BJ (cell line): ENCODE measurements at regions not wholly inside any gene's neighbourhood (a gene's known extent, or its start where the extent isn't known, plus 50 kb on each side); places are given as distances from the start of the nearest gene placed in this dataset.

Experiments used
- CTCF ChIA-PET: fragments of 350-600 bp; formaldehyde crosslinking; extraction: SDS; loops from one replicate; lab custom pipeline; 2021; ENCODE audit warnings: antibody characterized with exemption, inconsistent platforms; lab: Yijun Ruan, JAX
- POLR2A ChIA-PET: fragments of 300-600 bp; sonication (Branson Sonifier 250); formaldehyde crosslinking; extraction: SDS; loops from one replicate; lab custom pipeline; 2021; ENCODE audit warnings: antibody characterized with exemption; lab: Charles Lee
- DNase-seq: peaks from one replicate; pipeline ENCODE4 v3.0.0-alpha.2; 2011; ENCODE audit warnings: low read depth
- H3K27me3 ChIP-seq: 2 replicates; pipeline ENCODE4 v1.6.0; 2011; ENCODE audit warnings: low read length; ENCODE audit not compliant: control insufficient read depth, insufficient read depth
- H3K36me3 ChIP-seq: 2 replicates; pipeline ENCODE4 v1.5.1; 2011; ENCODE audit warnings: low read length; ENCODE audit not compliant: control insufficient read depth, insufficient read depth
- H3K4me3 ChIP-seq: 2 replicates; pipeline ENCODE4 v1.5.1; 2011; ENCODE audit warnings: low read depth, mild to moderate bottlenecking, control low read depth, low read length
- TF ChIP-seq, protein P1 (sequence below): IDR thresholded peaks from 2 replicates; pipeline ENCODE4 v1.5.1; 2011; ENCODE audit warnings: low read depth, mild to moderate bottlenecking, control low read depth, inconsistent platforms, low read length, moderate library complexity; ENCODE audit not compliant: insufficient read depth

DNA sequence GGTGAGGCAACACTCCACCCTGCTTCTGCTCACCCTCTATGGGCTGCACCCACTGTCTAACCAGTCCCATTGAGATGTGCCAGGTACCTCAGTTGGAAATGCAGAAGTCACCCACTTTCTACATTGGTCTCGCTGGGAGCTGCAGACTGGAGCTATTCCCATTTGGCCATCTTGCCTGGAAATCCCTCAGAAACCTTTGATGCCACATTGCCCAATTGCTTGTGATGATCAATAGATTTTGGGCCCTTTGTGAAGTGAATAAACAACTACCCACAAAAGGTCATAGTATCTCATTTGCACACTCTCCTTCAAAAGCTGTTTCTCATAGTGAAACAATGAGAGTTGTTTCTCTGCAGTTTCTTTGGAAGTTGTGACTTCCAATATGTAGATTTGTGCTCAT lies 742.9 kb downstream of the INHBA start:
- no peak overlapping the region for H3K4me3 ChIP-seq
- no peak for DNase-seq
- TF ChIP-seq, protein P1, sequence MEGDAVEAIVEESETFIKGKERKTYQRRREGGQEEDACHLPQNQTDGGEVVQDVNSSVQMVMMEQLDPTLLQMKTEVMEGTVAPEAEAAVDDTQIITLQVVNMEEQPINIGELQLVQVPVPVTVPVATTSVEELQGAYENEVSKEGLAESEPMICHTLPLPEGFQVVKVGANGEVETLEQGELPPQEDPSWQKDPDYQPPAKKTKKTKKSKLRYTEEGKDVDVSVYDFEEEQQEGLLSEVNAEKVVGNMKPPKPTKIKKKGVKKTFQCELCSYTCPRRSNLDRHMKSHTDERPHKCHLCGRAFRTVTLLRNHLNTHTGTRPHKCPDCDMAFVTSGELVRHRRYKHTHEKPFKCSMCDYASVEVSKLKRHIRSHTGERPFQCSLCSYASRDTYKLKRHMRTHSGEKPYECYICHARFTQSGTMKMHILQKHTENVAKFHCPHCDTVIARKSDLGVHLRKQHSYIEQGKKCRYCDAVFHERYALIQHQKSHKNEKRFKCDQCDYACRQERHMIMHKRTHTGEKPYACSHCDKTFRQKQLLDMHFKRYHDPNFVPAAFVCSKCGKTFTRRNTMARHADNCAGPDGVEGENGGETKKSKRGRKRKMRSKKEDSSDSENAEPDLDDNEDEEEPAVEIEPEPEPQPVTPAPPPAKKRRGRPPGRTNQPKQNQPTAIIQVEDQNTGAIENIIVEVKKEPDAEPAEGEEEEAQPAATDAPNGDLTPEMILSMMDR = no peak
- H3K36me3 ChIP-seq = no peaks in the 10 kb centered on the region
- POLR2A ChIA-PET = no interaction called here
- CTCF ChIA-PET = no interaction called here
- no peaks in the 10 kb centered on the region for H3K27me3 ChIP-seq

DNA sequence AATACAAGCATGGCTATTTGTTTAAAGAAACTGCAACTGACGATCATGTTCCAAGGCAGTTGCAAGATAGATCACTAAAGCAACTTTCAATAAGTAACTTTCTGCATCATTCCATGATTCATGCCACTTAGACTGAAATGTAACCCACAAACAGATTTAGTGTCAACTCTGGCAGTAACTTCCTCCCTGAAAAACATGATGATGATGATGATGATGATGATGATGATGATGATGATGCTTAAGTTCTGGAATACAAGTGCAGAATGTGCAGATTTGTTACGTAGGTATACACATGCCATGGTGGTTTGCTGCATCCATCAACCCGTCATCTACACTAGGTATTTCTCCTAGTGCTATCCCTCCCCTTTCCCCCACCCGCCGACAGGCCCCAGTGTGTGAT lies 754.7 kb downstream of the INHBA start:
- no peaks in the 10 kb centered on the region for H3K27me3 ChIP-seq

DNA sequence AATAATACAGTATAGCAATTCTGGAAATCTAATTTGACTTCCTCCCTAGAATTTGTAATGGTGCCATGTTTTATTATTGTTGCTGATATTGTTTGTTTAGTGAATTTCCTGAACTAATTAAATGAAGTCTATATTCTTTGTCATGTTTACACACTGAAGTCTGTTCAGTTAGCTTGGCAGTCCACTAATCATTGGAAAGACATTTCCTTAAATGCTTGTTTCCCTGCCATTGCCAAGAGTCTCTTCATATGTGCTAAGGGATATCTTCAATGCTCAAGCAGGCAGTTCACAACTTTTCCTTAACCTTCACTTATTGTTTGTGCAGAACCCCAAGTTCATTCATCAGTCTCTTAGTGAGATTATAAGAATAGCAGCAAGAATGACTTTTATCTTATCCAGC lies 755.3 kb downstream of the INHBA start:
- DNase-seq = no peak
- no peak overlapping the region for H3K4me3 ChIP-seq
- ChIA-PET CTCF (no interaction called here), POLR2A (no interaction called here)
- H3K36me3 ChIP-seq = no peaks in the 10 kb centered on the region
- H3K27me3 ChIP-seq = no peaks in the 10 kb centered on the region
- TF ChIP-seq, protein P1 = no peak

More for the DNA sequence above, 754.7 kb downstream of the INHBA start:
- Histone ChIP-seq H3K4me3 (no peak overlapping the region), H3K36me3 (no peaks in the 10 kb centered on the region)
- TF ChIP-seq, protein P1 = no peak
- no peak for DNase-seq
- POLR2A ChIA-PET = no interaction called here
- CTCF ChIA-PET = no interaction called here

DNA sequence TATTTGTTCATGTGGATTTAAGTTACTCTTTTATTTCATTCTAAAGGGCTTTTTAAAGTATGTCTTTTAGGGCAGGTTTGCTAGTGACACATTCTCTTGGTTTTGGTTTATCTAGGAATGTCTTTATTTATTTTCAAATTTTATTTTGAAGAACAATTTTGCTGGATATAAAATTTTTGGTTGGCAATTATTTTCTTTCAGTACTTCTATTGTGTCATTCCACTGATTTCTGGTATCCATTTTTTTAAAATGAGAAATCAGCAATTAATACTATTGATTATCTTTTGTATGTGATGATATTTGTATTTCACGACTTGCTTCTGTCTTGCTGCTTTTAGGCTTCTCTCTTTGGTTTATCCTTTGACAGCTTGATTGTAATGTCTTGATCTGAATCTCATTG lies 756.3 kb downstream of the INHBA start:
- CTCF ChIA-PET = no interaction called here
- POLR2A ChIA-PET = no interaction called here
- TF ChIP-seq, protein P1 = no peak
- no peaks in the 10 kb centered on the region for H3K27me3 ChIP-seq
- no peak for DNase-seq
- no peaks in the 10 kb centered on the region for H3K36me3 ChIP-seq
- no peak overlapping the region for H3K4me3 ChIP-seq

DNA sequence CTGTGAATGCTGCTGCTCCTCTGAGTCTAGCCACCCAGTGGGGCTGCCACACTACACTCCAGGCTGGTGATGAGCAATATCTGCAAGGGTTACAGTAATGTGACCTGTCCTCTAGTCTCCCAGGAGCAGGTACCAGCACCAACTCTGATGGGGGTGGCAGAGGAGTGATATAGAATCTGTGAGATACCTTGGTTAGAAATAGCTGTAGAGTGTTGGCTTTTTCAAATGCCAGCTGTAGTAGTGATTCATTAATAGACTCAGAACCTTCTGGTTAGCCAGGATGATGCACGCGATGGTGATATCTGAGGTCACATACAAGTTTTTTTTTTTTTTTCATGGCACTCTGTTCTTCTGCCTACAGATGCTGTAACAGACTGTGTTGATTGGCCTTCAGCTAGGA lies 757.1 kb downstream of the INHBA start:
- ChIA-PET POLR2A (no interaction called here), CTCF (interaction anchor here (1.0 kb wide), 1 partner anchor 11 kb away, joined by 4 read pairs; no protein-coding TSS in a partner anchor)
- no peak overlapping the region for H3K4me3 ChIP-seq
- no peak for DNase-seq
- TF ChIP-seq, protein P1 = no peak
- H3K27me3 ChIP-seq = no peaks in the 10 kb centered on the region
- H3K36me3 ChIP-seq = no peaks in the 10 kb centered on the region
